ENCODE measurements at regions not wholly inside any gene's neighbourhood (a gene's known extent, or its start where the extent isn't known, plus 50 kb on each side); places are given as distances from the start of the nearest gene placed in this dataset.

DNA sequence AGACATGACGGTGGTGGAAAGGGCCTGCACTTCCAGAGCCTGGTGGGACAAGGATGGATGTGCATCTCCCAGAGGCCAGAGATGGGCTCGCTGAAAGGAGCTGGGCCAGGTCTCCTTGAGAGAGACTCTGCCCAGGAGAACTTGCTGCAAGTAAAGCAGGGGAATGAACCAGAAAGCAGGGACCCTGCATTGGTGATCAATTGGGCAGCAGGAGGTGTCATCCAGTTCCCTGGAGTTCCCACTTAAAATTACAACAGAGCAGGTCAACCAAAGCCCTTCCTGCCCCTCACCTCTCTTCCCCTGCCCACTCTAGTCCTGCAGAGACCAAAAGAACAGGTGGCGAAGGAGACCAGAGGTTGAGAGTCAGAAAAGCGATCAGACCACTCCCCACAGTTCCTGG, 69.7 kb upstream of the CAB39 start:
- DNase-seq (ENCODE audit: low spot score): no peak

DNA sequence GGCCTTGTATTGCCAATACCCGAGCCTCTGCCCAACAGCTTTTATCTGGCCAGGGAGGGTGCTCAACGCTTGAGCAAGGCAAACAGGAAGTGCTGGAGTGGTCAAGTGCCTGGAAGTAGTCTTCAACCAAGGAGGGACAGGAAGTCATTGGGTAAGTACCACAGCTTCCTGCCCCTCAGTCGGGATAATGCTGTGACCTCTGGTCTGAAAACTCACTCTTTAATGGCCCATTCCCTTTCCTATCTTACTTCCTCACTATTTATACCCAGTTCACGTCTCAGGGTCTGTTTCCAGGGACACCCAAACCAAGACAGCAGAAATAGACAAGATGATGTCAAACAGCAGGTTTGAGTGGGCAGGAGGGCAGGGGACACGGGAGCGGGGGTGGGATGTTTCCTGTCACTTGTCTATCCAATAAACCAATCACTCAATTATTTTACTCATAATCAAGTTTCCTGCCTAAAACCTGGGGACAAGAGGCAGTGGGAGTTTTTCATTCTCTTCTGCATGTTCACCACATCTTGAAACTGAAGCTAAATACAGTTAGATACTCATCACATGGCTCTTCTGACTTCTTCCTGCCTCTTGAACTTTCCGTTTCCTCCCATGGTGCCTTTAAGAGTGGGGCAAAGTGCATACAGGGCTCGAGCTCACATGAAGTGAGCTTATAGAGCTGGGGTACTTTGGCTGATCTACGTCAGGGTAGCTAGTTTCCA, 68.9 kb upstream of the CAB39 start:
- no peak for DNase-seq (ENCODE audit: low spot score)

DNA sequence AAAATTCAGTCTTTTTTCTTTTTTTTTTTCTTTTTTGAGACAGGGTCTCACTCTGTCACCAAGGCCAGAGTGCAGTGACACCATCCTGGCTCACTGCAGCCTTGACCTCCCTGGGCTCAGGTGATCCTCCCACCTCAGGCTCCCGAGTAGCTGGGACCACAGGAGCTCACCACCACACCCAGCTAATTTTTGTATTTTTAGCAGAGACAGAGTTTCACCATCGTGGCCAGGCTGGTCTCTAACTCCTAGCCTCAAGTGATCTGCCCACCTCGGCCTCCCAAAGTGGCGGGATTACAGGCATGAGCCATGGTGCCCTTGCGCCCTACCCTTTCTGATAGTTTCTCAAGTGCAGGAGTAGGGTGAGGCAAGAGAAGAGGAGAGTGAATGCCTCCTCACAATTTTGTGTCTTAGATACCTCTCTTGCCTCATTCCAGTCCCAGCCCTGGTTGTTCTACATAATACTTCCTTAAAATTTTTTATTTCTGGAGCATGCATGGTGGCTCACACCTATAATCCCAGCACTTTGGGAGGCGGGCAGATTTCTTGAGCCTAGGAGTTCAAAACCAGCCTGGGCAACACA, 68.2 kb upstream of the CAB39 start:
- DNase-seq (ENCODE audit: low spot score): no peak

DNA sequence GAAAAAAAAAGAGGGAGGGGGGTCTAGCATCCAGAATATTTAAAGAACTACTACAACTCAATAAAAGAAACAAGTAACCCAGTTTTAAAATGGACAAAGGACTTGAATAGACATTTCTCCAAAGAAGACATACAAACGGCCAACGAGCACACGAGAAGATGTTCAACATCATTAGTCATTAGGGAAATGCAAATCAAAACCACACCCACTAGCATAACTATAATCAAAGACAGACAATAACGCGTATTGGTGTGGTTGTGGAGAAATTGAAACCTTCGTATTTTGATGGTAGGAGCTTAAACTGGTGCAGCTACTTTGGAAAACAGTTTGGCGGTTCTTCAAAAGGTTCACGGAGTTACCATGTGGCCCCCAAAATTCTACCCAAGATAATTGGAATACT, 64.3 kb upstream of the CAB39 start:
- DNase-seq (ENCODE audit: low spot score): no peak

DNA sequence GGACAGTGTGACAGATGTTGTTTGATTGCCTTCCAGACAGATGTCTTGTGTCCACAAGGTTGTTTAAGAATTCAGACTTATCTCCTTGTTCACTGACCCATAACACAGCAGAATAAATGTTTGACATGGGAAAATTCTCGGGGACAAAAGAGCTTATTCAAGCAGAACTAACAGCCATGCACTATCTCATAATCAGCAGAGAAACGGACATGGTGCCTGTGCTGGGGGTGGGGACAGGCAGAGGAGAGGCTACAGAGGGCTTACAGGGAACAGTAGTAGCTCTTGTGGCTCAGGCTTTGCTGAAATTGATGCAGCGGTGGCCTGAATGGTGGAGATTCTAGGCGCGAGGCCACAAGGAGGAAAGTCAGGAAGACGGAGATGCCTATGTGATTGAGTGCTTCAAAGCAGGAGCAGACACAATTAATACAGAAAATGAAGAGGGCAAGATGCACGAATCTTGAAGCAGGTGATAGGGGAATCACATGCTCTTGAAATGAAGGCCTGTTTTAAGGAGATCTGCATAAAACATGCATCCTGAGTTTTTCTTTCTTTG, 62.0 kb upstream of the CAB39 start:
- DNase-seq (ENCODE audit: low spot score): no peak

DNA sequence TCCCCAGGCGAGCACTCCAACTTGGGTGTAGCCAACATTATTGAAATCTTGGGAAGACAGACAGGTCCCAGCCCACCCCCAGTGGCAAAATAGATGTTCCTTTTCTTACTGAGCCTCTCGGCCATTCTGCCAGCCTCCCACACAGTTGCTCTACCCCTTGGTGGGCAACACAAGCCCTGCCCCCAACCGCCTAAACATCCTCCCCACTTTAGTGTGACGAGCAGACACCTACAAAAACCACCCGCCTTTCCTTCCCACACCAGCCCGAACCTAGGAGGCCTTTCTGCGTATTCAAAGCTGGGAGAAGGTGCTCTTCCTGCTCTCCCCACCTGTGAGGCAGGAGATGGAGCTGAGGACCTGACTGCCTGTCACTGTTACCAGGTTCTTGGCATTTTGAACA, 58.6 kb upstream of the CAB39 start:
- DNase-seq (ENCODE audit: low spot score): no peak

DNA sequence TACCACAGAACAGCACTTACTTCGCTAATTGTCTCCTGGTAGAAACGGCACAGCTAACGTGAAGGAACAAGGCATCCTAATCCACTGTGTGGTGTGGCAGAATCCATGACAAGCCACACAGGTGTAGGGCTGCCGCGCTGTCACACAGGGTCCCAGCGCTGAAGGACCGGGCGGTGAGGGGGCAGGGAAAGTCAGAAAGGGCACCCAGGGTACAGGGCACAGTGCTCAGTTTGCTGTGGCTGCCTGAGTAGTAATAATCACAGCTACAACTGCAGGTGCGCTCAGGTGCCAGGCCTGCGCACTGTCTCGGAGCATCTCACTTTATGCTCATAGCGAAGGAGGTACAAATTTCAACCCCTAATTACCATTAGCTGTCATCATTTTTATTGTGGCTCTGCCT, 55.2 kb upstream of the CAB39 start:
- no peak for DNase-seq (ENCODE audit: low spot score)

DNA sequence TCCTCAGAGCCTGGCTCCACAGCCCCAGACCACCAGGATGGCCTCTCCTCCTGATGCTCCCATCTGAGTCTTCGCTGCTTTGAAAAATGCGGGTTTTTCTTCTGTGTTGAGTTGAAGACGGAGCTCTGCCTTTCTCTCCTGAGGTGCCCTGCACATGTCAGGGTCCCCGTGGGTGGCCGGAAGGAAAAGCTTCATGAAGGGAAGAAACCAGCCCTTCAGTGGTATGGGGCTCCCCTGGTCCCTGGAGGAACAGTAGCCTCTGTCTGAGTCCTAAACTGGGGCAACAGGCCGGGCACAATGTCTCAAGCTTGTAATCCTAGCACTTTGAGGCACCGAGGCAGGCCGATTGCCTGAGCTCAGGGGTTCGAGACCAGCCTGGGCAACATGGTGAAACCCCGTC, 54.7 kb upstream of the CAB39 start:
- DNase-seq (ENCODE audit: low spot score): no peak

DNA sequence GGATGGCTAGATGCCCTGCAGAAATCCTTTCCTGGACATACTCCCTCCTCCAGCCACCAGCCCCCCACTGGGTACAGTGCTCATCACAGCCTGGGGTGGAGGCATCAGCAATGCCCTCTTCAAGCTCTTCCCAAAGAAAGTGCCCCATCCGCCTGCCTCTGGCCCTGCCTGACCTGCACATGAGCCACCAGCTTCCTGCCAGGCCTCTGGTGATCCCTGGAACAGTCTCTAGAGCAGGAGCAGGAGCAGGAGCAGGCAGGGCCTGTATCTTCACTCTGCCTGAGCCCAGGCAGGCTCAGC, 54.1 kb upstream of the CAB39 start:
- DNase-seq (ENCODE audit: low spot score): no peak

DNA sequence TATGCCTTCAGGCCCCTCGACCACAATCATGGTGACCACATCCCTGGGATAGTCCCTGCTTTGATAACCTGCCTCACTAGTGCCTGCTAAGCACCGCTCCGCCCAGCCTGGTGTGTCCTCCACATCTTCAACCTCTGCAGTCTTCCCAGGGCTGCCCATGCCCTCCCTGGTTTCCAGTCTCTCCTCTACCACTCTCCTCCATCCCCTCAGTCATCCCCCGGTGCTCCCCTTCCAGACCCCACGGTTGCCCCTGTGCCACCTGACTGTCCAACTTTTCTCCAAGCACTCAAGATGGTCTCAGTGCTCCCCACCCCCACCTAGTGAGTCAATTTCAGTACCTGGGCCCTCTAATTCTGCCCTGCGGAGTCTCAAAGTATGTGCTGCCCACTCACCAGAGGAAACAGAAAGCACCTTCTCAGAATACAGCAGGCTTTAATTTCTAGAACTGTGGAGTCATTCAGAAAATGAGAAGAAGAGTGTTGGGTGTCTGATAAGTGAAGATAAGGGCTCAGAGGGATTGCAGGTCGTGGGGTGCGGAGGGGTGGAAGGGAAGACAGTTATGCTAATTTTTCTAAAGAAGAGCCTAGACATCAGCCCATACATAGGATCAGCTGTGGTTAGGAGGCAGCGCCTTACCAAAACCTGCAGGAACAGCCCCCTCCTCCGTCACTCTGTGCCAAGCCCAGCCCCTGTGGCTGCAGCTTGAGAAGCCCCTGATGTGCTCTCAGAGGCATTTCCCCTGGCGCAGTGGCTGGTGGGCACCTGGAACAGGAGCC, 53.6 kb upstream of the CAB39 start:
- peak; percentile 52 for DNase-seq (ENCODE audit: low spot score)

DNA sequence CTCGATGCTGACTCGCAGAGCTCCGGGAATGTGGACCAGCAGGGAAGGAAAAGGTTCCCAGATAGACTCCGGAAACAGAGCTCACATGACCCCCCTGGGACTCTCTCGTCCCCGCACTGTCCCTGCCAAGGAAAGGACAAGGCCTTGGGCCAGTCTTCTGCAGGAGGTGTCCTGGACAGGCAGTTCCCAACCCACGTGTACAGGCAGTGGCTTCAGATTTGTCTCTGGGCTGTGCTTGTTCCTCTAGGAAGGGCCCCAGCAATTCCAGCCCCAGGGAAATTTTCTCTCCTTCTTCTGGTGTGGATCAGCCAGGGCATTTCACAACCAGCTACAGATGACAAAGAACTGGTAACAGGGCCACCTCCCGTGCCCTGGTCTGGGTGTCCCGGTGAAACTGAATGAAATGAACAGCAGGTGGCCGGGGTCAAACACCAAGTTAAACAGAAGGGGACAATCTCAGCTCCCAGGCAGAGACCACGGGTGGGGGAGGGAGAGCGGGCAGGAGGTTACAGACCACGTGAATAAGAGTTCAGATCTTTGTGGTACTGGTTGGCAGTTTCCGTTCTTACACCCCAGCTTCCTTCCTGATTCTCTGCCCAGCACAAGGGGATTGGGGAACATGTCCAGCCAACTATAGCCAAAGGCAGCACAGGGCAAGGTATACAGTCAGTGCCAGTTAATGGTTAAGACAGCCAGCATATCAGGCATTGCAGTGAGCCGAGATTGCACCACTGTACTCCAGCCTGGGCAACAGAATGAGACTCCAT, 52.2 kb upstream of the CAB39 start:
- DNase-seq (ENCODE audit: low spot score): no peak

DNA sequence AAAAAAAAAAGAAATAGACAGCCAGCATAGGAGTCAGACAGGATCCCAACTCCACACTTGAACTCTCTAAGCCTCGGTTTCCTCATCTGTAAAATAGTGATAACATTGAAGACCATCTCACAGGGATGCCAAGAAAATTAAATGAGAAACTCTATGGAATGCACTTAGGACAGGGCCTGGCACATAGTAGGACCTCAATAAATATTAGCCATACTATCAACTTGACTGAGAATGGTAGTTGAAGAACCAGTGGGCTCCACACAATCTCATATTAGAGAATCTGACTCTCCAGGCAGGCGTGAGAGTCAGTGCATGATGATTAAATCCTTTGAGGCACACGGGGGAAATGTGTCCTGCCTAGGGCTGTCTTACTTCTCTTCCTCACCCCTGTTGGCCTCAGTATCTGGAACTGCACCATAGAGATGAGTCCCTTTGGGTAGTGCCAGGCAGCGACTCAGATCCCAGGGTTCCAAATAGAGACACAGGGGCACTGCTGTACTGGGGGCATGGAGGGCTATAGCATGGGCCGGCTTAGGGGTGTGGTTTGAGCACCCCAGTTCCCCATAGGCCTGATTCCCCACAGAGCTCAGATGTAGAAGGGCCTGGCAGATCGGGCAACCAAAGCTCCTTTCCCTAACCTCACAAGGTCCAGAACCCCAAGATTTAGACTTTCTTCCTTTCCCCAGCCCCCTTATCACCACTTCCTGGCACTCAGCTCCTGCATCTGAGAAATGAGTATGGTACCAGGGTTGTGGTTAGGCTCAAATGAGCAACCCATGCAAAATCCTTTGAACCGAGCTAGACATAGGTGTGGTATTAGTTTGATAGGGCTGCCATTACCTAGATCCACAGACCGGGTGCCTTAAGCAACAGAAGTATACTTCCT, 51.3 kb upstream of the CAB39 start:
- DNase-seq (ENCODE audit: low spot score): no peak

Data from hematopoietic multipotent progenitor cell treated with erythropoietin and hydrocortisone succinate and interleukin-3 and kit ligand, for 17 days (in vitro differentiated cells).